Activated CD8-positive, alpha-beta T cell treated with anti-CD3 and anti-CD28 coated beads, Interleukin-2, amount 10 ng/mL, durations not matched to agents 7 days and 5 days (primary cell): ENCODE measurements at regions not wholly inside any gene's neighbourhood (a gene's known extent, or its start where the extent isn't known, plus 50 kb on each side); places are given as distances from the start of the nearest gene placed in this dataset.
"Not testable (repeated sequence)": the region's sequence is repeated elsewhere in the genome, so short reads cannot be mapped to it uniquely, and the experiment has no call there.

Experiments
- ATAC-seq: fragments of 150-1000 bp; cut with Tn5 transposase; one replicate; pipeline ENCODE4 v1.10.0; 2021; ENCODE audit warnings: moderate library complexity
- CTCF ChIA-PET: fragments of 350-600 bp; sonication (Branson Sonifier 250); formaldehyde crosslinking; loops from one replicate; lab custom pipeline; 2021; ENCODE audit warnings: antibody characterized with exemption; lab: Charles Lee
- POLR2A ChIA-PET: fragments of 350-600 bp; sonication (Branson Sonifier 250); formaldehyde crosslinking; loops from one replicate; lab custom pipeline; 2021; ENCODE audit warnings: antibody characterized with exemption; lab: Charles Lee
- DNase-seq: peaks from one replicate; pipeline ENCODE4 v3.0.0-alpha.2; 2020
- H3K27ac Mint-ChIP-seq: one replicate; pipeline ENCODE4 v1.8.0; 2021; ENCODE audit warnings: mild to moderate bottlenecking, mixed read lengths
- H3K27me3 Mint-ChIP-seq: one replicate; pipeline ENCODE4 v1.8.0; 2021; ENCODE audit warnings: low read depth, mixed read lengths
- H3K36me3 Mint-ChIP-seq: one replicate; pipeline ENCODE4 v1.8.0; 2021; ENCODE audit warnings: low read depth, mixed read lengths
- H3K4me1 Mint-ChIP-seq: one replicate; pipeline ENCODE4 v1.8.0; 2021; ENCODE audit warnings: low read depth, mixed read lengths
- H3K4me3 Mint-ChIP-seq: one replicate; pipeline ENCODE4 v1.8.0; 2021; ENCODE audit warnings: mild to moderate bottlenecking, mixed read lengths
- H3K9me3 Mint-ChIP-seq: one replicate; pipeline ENCODE4 v1.8.0; 2022; ENCODE audit warnings: mixed read lengths; ENCODE audit not compliant: insufficient read depth

- H3K27me3 Mint-ChIP-seq, H3K27ac Mint-ChIP-seq, CTCF ChIA-PET, H3K4me1 Mint-ChIP-seq, ATAC-seq, POLR2A ChIA-PET, H3K9me3 Mint-ChIP-seq, H3K36me3 Mint-ChIP-seq, H3K4me3 Mint-ChIP-seq, DNase-seq: not testable (repeated sequence)
These were observed 159.7 kb upstream of the SH3BP4 start for GRCh38 chr2:234792096-234792495.

GRCh38 chr2:234790380-234790779 is 161.4 kb upstream of the SH3BP4 start:
- POLR2A ChIA-PET: no interaction called here
- H3K36me3 Mint-ChIP-seq: no peaks in the 10 kb centered on the region
- ATAC-seq: no peak
- no peak overlapping the region for H3K27ac Mint-ChIP-seq
- H3K9me3 Mint-ChIP-seq: no peaks in the 10 kb centered on the region
- H3K4me3 Mint-ChIP-seq: no peak overlapping the region
- CTCF ChIA-PET: no interaction called here
- no peak for DNase-seq
- no peaks in the 10 kb centered on the region for H3K4me1 Mint-ChIP-seq
- peaks cover 3% of the 10 kb centered on the region for H3K27me3 Mint-ChIP-seq

GRCh38 chr2:234789556-234790325 is 162.1 kb upstream of the SH3BP4 start:
- no peaks in the 10 kb centered on the region for H3K4me1 Mint-ChIP-seq
- ChIA-PET POLR2A (no interaction called here), CTCF (no interaction called here)
- H3K4me3 Mint-ChIP-seq: no peak overlapping the region
- H3K36me3 Mint-ChIP-seq: no peaks in the 10 kb centered on the region
- DNase-seq: no peak
- H3K27ac Mint-ChIP-seq: no peak overlapping the region
- peaks cover 3% of the 10 kb centered on the region for H3K27me3 Mint-ChIP-seq
- H3K9me3 Mint-ChIP-seq: no peaks in the 10 kb centered on the region
- no peak for ATAC-seq

GRCh38 chr2:234788841-234789240 is 163.0 kb upstream of the SH3BP4 start:
- no peak overlapping the region for H3K4me3 Mint-ChIP-seq
- H3K4me1 Mint-ChIP-seq: no peaks in the 10 kb centered on the region
- CTCF ChIA-PET: no interaction called here
- DNase-seq: no peak
- H3K27ac Mint-ChIP-seq: no peak overlapping the region
- peaks cover 3% of the 10 kb centered on the region for H3K27me3 Mint-ChIP-seq
- H3K36me3 Mint-ChIP-seq: no peaks in the 10 kb centered on the region
- POLR2A ChIA-PET: no interaction called here
- ATAC-seq: no peak
- H3K9me3 Mint-ChIP-seq: peaks cover 5% of the 10 kb centered on the region

GRCh38 chr2:234788381-234788780 is 163.4 kb upstream of the SH3BP4 start:
- H3K36me3 Mint-ChIP-seq: no peaks in the 10 kb centered on the region
- no peaks in the 10 kb centered on the region for H3K4me1 Mint-ChIP-seq
- H3K27me3 Mint-ChIP-seq: peaks cover 3% of the 10 kb centered on the region
- no peak overlapping the region for H3K27ac Mint-ChIP-seq
- POLR2A ChIA-PET: no interaction called here
- ATAC-seq: no peak
- peaks cover 6% of the 10 kb centered on the region for H3K9me3 Mint-ChIP-seq
- CTCF ChIA-PET: no interaction called here
- DNase-seq: no peak
- H3K4me3 Mint-ChIP-seq: no peak overlapping the region

- H3K4me1 Mint-ChIP-seq: no peaks in the 10 kb centered on the region
- H3K4me3 Mint-ChIP-seq: no peak overlapping the region
- H3K27ac Mint-ChIP-seq: no peak overlapping the region
- no peaks in the 10 kb centered on the region for H3K36me3 Mint-ChIP-seq
- peaks cover 12% of the 10 kb centered on the region for H3K9me3 Mint-ChIP-seq
- DNase-seq (no peak), ATAC-seq (no peak)
- H3K27me3 Mint-ChIP-seq: peaks cover 3% of the 10 kb centered on the region
- POLR2A ChIA-PET: no interaction called here
- CTCF ChIA-PET: no interaction called here
These were observed 164.7 kb upstream of the SH3BP4 start for GRCh38 chr2:234787114-234787513.

GRCh38 chr2:234773764-234774409 is 177.9 kb upstream of the SH3BP4 start:
- ChIA-PET CTCF (no interaction called here), POLR2A (no interaction called here)
- DNase-seq (no peak), ATAC-seq (no peak)
- H3K27ac Mint-ChIP-seq: no peak overlapping the region
- H3K4me3 Mint-ChIP-seq: no peak overlapping the region
- peaks cover 7% of the 10 kb centered on the region for H3K27me3 Mint-ChIP-seq
- H3K36me3 Mint-ChIP-seq: no peaks in the 10 kb centered on the region
- no peaks in the 10 kb centered on the region for H3K9me3 Mint-ChIP-seq
- H3K4me1 Mint-ChIP-seq: peaks cover 7% of the 10 kb centered on the region

- ChIA-PET POLR2A (no interaction called here), CTCF (no interaction called here)
- H3K9me3 Mint-ChIP-seq: no peaks in the 10 kb centered on the region
- ATAC-seq (no peak), DNase-seq (no peak)
- H3K36me3 Mint-ChIP-seq: no peaks in the 10 kb centered on the region
- H3K4me1 Mint-ChIP-seq: peaks cover 7% of the 10 kb centered on the region
- H3K27ac Mint-ChIP-seq: no peak overlapping the region
- peaks cover 4% of the 10 kb centered on the region for H3K27me3 Mint-ChIP-seq
- H3K4me3 Mint-ChIP-seq: no peak overlapping the region
These were observed 178.7 kb upstream of the SH3BP4 start for GRCh38 chr2:234773129-234773528.

- CTCF ChIA-PET: no interaction called here
- no peaks in the 10 kb centered on the region for H3K9me3 Mint-ChIP-seq
- H3K27me3 Mint-ChIP-seq: peaks cover 4% of the 10 kb centered on the region
- H3K36me3 Mint-ChIP-seq: no peaks in the 10 kb centered on the region
- ATAC-seq (no peak), DNase-seq (no peak)
- no peak overlapping the region for H3K4me3 Mint-ChIP-seq
- no peak overlapping the region for H3K27ac Mint-ChIP-seq
- peaks cover 7% of the 10 kb centered on the region for H3K4me1 Mint-ChIP-seq
- POLR2A ChIA-PET: no interaction called here
These were observed 179.1 kb upstream of the SH3BP4 start for GRCh38 chr2:234772733-234773060.

- no peak overlapping the region for H3K27ac Mint-ChIP-seq
- no peak overlapping the region for H3K4me3 Mint-ChIP-seq
- peaks cover 7% of the 10 kb centered on the region for H3K4me1 Mint-ChIP-seq
- no peaks in the 10 kb centered on the region for H3K36me3 Mint-ChIP-seq
- ChIA-PET POLR2A (no interaction called here), CTCF (no interaction called here)
- H3K27me3 Mint-ChIP-seq: peaks cover 4% of the 10 kb centered on the region
- ATAC-seq: no peak
- no peaks in the 10 kb centered on the region for H3K9me3 Mint-ChIP-seq
- DNase-seq: no peak
These were observed 179.7 kb upstream of the SH3BP4 start for GRCh38 chr2:234771980-234772732.

- H3K36me3 Mint-ChIP-seq: no peaks in the 10 kb centered on the region
- no peak for ATAC-seq
- CTCF ChIA-PET: no interaction called here
- H3K4me3 Mint-ChIP-seq: no peak overlapping the region
- no peak overlapping the region for H3K27ac Mint-ChIP-seq
- H3K9me3 Mint-ChIP-seq: no peaks in the 10 kb centered on the region
- H3K4me1 Mint-ChIP-seq: peaks cover 7% of the 10 kb centered on the region
- no peak for DNase-seq
- POLR2A ChIA-PET: no interaction called here
- peaks cover 4% of the 10 kb centered on the region for H3K27me3 Mint-ChIP-seq
These were observed 180.6 kb upstream of the SH3BP4 start for GRCh38 chr2:234771176-234771575.

- no peak for ATAC-seq
These were observed 181.1 kb upstream of the SH3BP4 start for GRCh38 chr2:234770715-234771141.

More at GRCh38 chr2:234770715-234771141, 181.1 kb upstream of the SH3BP4 start:
- DNase-seq: no peak
- CTCF ChIA-PET: no interaction called here
- H3K36me3 Mint-ChIP-seq: no peaks in the 10 kb centered on the region
- no peak overlapping the region for H3K4me3 Mint-ChIP-seq
- H3K4me1 Mint-ChIP-seq: peaks cover 7% of the 10 kb centered on the region
- H3K27ac Mint-ChIP-seq: no peak overlapping the region
- peaks cover 4% of the 10 kb centered on the region for H3K27me3 Mint-ChIP-seq
- POLR2A ChIA-PET: no interaction called here
- no peaks in the 10 kb centered on the region for H3K9me3 Mint-ChIP-seq
